GM12873 (cell line): ENCODE measurements at regions not wholly inside any gene's neighbourhood (a gene's known extent, or its start where the extent isn't known, plus 50 kb on each side); places are given as distances from the start of the nearest gene placed in this dataset.

Experiments
- CTCF ChIP-seq: IDR thresholded peaks from 2 replicates; pipeline ENCODE4 v1.5.1; 2012; ENCODE audit warnings: low read depth, mild to moderate bottlenecking, moderate library complexity, low read length, control low read depth; ENCODE audit not compliant: insufficient read depth; ENCODE audit errors: missing control alignments

DNA sequence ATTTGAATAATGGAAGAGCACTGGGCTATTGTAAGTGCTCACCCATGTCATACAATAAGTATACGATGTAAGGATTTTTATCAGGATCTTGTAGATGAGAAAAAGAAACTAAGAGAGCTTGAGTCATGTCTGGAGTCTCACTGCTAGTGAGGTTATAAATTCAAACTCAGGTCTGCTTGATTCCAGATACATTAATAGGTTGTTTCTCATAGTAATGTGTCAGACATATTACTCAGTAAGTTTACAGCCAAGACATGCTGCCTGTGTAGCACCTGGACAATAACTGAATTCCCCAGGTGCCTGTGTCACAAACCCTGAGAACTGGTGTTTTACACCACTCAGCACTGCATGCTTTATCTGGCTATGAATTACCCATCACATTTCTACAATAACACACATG, 216.9 kb upstream of the LRP1B start:
- no peak for TF ChIP-seq CTCF

DNA sequence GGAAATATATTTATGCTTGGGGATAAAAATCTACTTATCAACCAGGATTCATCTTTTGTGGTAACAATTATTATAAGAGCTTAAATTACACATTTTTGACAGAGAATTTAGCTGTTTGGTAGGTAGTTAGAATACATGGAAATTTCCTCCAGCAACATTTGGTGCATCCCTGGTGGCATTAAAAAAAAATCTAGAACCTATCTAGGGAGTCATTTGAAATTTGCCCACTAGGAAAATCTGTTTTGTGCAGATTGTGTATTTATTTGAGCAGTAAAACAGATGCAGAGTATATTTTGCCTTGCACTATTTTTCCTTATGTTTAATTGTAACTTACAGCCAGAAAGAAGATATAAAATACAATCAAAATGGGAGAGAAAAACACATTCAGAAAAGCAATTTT, 208.4 kb upstream of the LRP1B start:
- TF ChIP-seq CTCF = no peak

- no peak for TF ChIP-seq CTCF
Observed at GRCh38 chr2:142332196-142332595, 201.4 kb upstream of the LRP1B start.

- no peak for TF ChIP-seq CTCF
Observed at GRCh38 chr2:142330458-142330857, 199.6 kb upstream of the LRP1B start.

GRCh38 chr2:142325870-142326269, 195.1 kb upstream of the LRP1B start:
- no peak for TF ChIP-seq CTCF

- TF ChIP-seq CTCF = no peak
Observed at GRCh38 chr2:142323206-142323605, 192.4 kb upstream of the LRP1B start.

GRCh38 chr2:142321706-142322280, 191.0 kb upstream of the LRP1B start:
- TF ChIP-seq CTCF = no peak
